ENCODE measurements at regions not wholly inside any gene's neighbourhood (a gene's known extent, or its start where the extent isn't known, plus 50 kb on each side); places are given as distances from the start of the nearest gene placed in this dataset.

- Histone ChIP-seq H3K4me3 (ENCODE audit: low read depth in 1 of 3, low read length in 3 of 3) (no peak overlapping the region), H3K27ac (ENCODE audit: low read depth in 1 of 2, low read length in 2 of 2) (no peak overlapping the region), H3K27me3 (ENCODE audit: control insufficient read depth in 4 of 4, insufficient read depth in 4 of 4, low read length in 3 of 4) (no peaks in the 10 kb centered on the region), H3K36me3 (ENCODE audit: control insufficient read depth in 4 of 4, insufficient read depth in 3 of 4, low read depth in 1 of 4, low read length in 3 of 4) (no peaks in the 10 kb centered on the region), H3K9me3 (ENCODE audit: control insufficient read depth in 4 of 4, low read length in 3 of 4) (no peaks in the 10 kb centered on the region), H3K9ac (ENCODE audit: low read depth in 1 of 2, low read length in 2 of 2) (no peak overlapping the region), H3K4me1 (ENCODE audit: control insufficient read depth in 4 of 4, insufficient read depth in 4 of 4, low read length in 3 of 4) (no peaks in the 10 kb centered on the region)
- 96% methylated on average over 4 of the region's 4 CpGs for WGBS
- DNase-seq (ENCODE audit: low spot score): no peak
- TF ChIP-seq ATF3 (IDR thresholded peaks at IDR 0.05) (no peak), NR2F2 (IDR thresholded peaks at IDR 0.05) (no peak), REST (IDR thresholded peaks at IDR 0.05) (no peak), HNF4G (IDR thresholded peaks at IDR 0.05) (no peak), RAD21 (IDR thresholded peaks at IDR 0.05) (no peak), FOXA2 (IDR thresholded peaks at IDR 0.05) (no peak), SP1 (IDR thresholded peaks at IDR 0.05) (no peak), HNF4A (conservative IDR thresholded peaks at IDR 0.05) (no peak), CTCF (IDR thresholded peaks at IDR 0.05; ENCODE audit: low read depth, low read length, missing input control) (no peak)
These were observed 455.3 kb downstream of the DIPK2A start for GRCh38 chr3:144426967-144427366.

- WGBS: 82% methylated on average over 3 of the region's 3 CpGs
- Histone ChIP-seq H3K27ac (ENCODE audit: low read depth in 1 of 2, low read length in 2 of 2) (no peak overlapping the region), H3K36me3 (ENCODE audit: control insufficient read depth in 4 of 4, insufficient read depth in 3 of 4, low read depth in 1 of 4, low read length in 3 of 4) (no peaks in the 10 kb centered on the region), H3K4me3 (ENCODE audit: low read depth in 1 of 3, low read length in 3 of 3) (no peak overlapping the region), H3K4me1 (ENCODE audit: control insufficient read depth in 4 of 4, insufficient read depth in 4 of 4, low read length in 3 of 4) (no peaks in the 10 kb centered on the region), H3K9me3 (ENCODE audit: control insufficient read depth in 4 of 4, low read length in 3 of 4) (no peaks in the 10 kb centered on the region), H3K9ac (ENCODE audit: low read depth in 1 of 2, low read length in 2 of 2) (no peak overlapping the region), H3K27me3 (ENCODE audit: control insufficient read depth in 4 of 4, insufficient read depth in 4 of 4, low read length in 3 of 4) (no peaks in the 10 kb centered on the region)
- DNase-seq (ENCODE audit: low spot score): no peak
- TF ChIP-seq TAF1 (conservative IDR thresholded peaks at IDR 0.05) (no peak), HNF4A (conservative IDR thresholded peaks at IDR 0.05) (no peak), RXRA (IDR thresholded peaks at IDR 0.05) (no peak), YY1 (IDR thresholded peaks at IDR 0.05) (no peak), FOXA1 (IDR thresholded peaks at IDR 0.05) (no peak), MAX (IDR thresholded peaks at IDR 0.05) (no peak), HNF4G (IDR thresholded peaks at IDR 0.05) (no peak), GABPA (IDR thresholded peaks at IDR 0.05 in 1 of 2, conservative IDR thresholded peaks at IDR 0.05 in 1 of 2) (no peak), ZBTB33 (IDR thresholded peaks at IDR 0.05) (no peak), RAD21 (IDR thresholded peaks at IDR 0.05) (no peak)
These were observed 458.1 kb downstream of the DIPK2A start for GRCh38 chr3:144429719-144430121.
